ENCODE measurements at regions not wholly inside any gene's neighbourhood (a gene's known extent, or its start where the extent isn't known, plus 50 kb on each side); places are given as distances from the start of the nearest gene placed in this dataset.

DNA sequence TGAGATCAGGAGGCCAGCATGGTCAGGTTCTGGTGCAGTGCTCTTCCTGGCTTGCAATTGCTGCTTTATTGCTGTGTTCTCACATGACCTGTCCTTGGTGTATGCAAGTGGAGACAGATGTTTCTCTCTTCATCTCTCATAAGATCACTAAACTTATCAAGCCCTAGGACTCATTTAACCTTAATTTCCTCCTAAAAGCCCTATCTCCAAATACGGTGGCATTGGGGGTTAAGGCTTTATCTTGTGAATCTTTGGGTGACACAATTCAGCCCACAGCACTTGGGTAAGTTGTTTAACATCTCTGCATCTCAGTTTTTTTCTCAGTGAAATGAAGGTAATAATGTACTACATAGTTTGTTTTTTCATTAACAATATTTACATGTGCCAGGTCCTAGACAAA lies 152.4 kb downstream of the RWDD3 start:
- TF ChIP-seq CTCF (IDR thresholded peaks at IDR 0.05; ENCODE audit: insufficient read depth, low read length, poor library complexity, severe bottlenecking) (no peak), EZH2phosphoT487 (conservative IDR thresholded peaks at IDR 0.05; ENCODE audit: low read length) (no peak)
